K562 (cell line): ENCODE measurements at regions not wholly inside any gene's neighbourhood (a gene's known extent, or its start where the extent isn't known, plus 50 kb on each side); places are given as distances from the start of the nearest gene placed in this dataset.

Experiments used
- ATAC-seq: fragments of 200-7000 bp; cut with Tn5 transposase; 3 replicates; pipeline ENCODE4 v1.9.1; 2020; ENCODE audit warnings: moderate library complexity
- BruUV-seq: library from RNA; stranded (reverse); fragments of 400-500 nt; replicated peaks from 2 replicates; lab custom pipeline; 2021; lab: Mats Ljungman, UMichigan
- CTCF ChIA-PET: fragments of 300-600 bp; formaldehyde crosslinking; extraction: SDS; loops from one replicate; lab custom pipeline; 2021; ENCODE audit warnings: low intra/inter-chr PET ratio; lab: Yijun Ruan, JAX
- POLR2A ChIA-PET: fragments of 300-600, 350-650 bp; sonication (Branson Sonifier 250); formaldehyde crosslinking; extraction: SDS; loops from one replicate; lab custom pipeline; 2021; ENCODE audit warnings: antibody characterized with exemption, inconsistent platforms; lab: Yijun Ruan, JAX
- DNase-seq, 4 experiments: peaks; one replicate each; pipeline versions ENCODE4 v3.0.0 to v3.0.0-alpha.2; 2011 to 2018; ENCODE audit warnings: low spot score in 3 of 4, mixed read lengths in 3 of 4; ENCODE audit errors: extremely low read depth in 1 of 4
- FAIRE-seq: peaks from 2 replicates; lab custom pipeline; 2011; peaks lifted over from hg19 to GRCh38; lab: Jason Lieb, UNC
- H2AFZ ChIP-seq: 2 replicates; pipeline ENCODE4 v1.6.0; 2011; ENCODE audit warnings: low read depth, low read length, control low read depth, inconsistent platforms
- H3K27ac ChIP-seq: fragments of 200-600 bp; 3 replicates; pipeline ENCODE4 v1.8.0; 2011; ENCODE audit warnings: low read depth, mild to moderate bottlenecking, control low read depth, inconsistent platforms, low read length, moderate library complexity, mixed read lengths; ENCODE audit errors: extremely low read depth
- H3K27me3 ChIP-seq, 2 experiments: fragments of 300-600 bp in 1 of 2; 2 replicates in 1 of 2; 3 replicates in 1 of 2; pipeline versions ENCODE4 v1.6.0 to v1.8.0; 2011; ENCODE audit warnings: inconsistent platforms in 2 of 2, low read length in 2 of 2, mild to moderate bottlenecking in 1 of 2, mixed read lengths in 1 of 2, moderate library complexity in 1 of 2; ENCODE audit not compliant: control insufficient read depth in 2 of 2, insufficient read depth in 2 of 2
- H3K36me3 ChIP-seq: fragments of 300-600 bp; 3 replicates; pipeline ENCODE4 v1.8.0; 2011; ENCODE audit warnings: mild to moderate bottlenecking, low read length, inconsistent platforms; ENCODE audit not compliant: control insufficient read depth, insufficient read depth
- H3K4me1 ChIP-seq, 2 experiments: fragments of 200-600 bp in 1 of 2; replicated peaks in 1 of 2; 2 replicates in 1 of 2; 3 replicates in 1 of 2; pipeline versions ENCODE4 v1.5.1 to v1.8.0; 2011; ENCODE audit warnings: inconsistent platforms in 2 of 2, low read length in 2 of 2, mild to moderate bottlenecking in 1 of 2, mixed read lengths in 1 of 2, moderate library complexity in 1 of 2; ENCODE audit not compliant: control insufficient read depth in 2 of 2, insufficient read depth in 2 of 2
- H3K4me2 ChIP-seq: 2 replicates; pipeline ENCODE4 v1.6.1; 2011; ENCODE audit warnings: low read length, control low read depth, inconsistent platforms, mixed read lengths; ENCODE audit not compliant: insufficient read depth
- H3K4me3 ChIP-seq: fragments of 200-600 bp; sonication (generic), shearing (Covaris generic); 2 replicates; pipeline ENCODE4 v1.5.1; 2016; ENCODE audit warnings: control low read depth, inconsistent platforms
- H3K79me2 ChIP-seq: fragments of 200-600 bp; 3 replicates; pipeline ENCODE4 v1.8.0; 2011; ENCODE audit warnings: low read length, inconsistent platforms; ENCODE audit not compliant: control insufficient read depth, insufficient read depth
- H3K9ac ChIP-seq, 2 experiments: 2 replicates each; pipeline versions ENCODE4 v1.6.0 to v1.6.1; 2011; ENCODE audit warnings: low read depth in 2 of 2, low read length in 2 of 2, control low read depth in 1 of 2, inconsistent platforms in 1 of 2, mild to moderate bottlenecking in 1 of 2, mixed read lengths in 1 of 2; ENCODE audit not compliant: insufficient read depth in 1 of 2
- H3K9me1 ChIP-seq: one replicate; pipeline ENCODE4 v1.6.0; 2011; ENCODE audit warnings: inconsistent platforms, mild to moderate bottlenecking, low read length, moderate library complexity; ENCODE audit not compliant: control insufficient read depth, insufficient read depth
- H3K9me3 ChIP-seq: replicated peaks from 2 replicates; pipeline ENCODE4 v1.5.1; 2011; ENCODE audit warnings: low read depth, low read length, inconsistent platforms; ENCODE audit not compliant: control insufficient read depth, insufficient read depth
- H4K20me1 ChIP-seq: replicated peaks from 2 replicates; pipeline ENCODE4 v1.6.1; 2011; ENCODE audit warnings: low read length, inconsistent platforms, mixed read lengths; ENCODE audit not compliant: control insufficient read depth, insufficient read depth
- CHD4 ChIP-seq: fragments of 200-600 bp; sonication (generic); IDR thresholded peaks from 3 replicates; pipeline ENCODE4 v1.6.1; 2012; ENCODE audit warnings: low read depth, mild to moderate bottlenecking, mixed read lengths, low read length, inconsistent platforms; ENCODE audit not compliant: insufficient read depth, insufficient replicate concordance, poor library complexity, severe bottlenecking
- ERF ChIP-seq: fragments of 450-650 bp; formaldehyde crosslinking; IDR thresholded peaks from 2 replicates; pipeline ENCODE4 v1.4.0; 2020; ENCODE audit warnings: mild to moderate bottlenecking, mixed read lengths
- EZH2 ChIP-seq: IDR thresholded peaks from 2 replicates; pipeline ENCODE4 v1.6.1; 2012; ENCODE audit warnings: low read depth, mild to moderate bottlenecking, inconsistent platforms, low read length, borderline replicate concordance
- HEY1 ChIP-seq: fragments of 250-450 bp; sonication (Bioruptor Pico); IDR thresholded peaks from 2 replicates; pipeline ENCODE4 v1.5.0; 2020; ENCODE audit warnings: mild to moderate bottlenecking, moderate library complexity, borderline replicate concordance
- NFXL1 ChIP-seq: fragments of 450-650 bp; formaldehyde crosslinking; IDR thresholded peaks from 2 replicates; pipeline ENCODE4 v1.4.0; 2021; ENCODE audit warnings: mild to moderate bottlenecking
- PTRF ChIP-seq: fragments of 450-650 bp; IDR thresholded peaks from 2 replicates; pipeline ENCODE4 v1.6.1; 2016; ENCODE audit warnings: mild to moderate bottlenecking, missing genetic modification characterization, missing compliant biosample characterization
- RBM34 ChIP-seq: fragments of 200-400 bp; formaldehyde crosslinking; IDR thresholded peaks from 2 replicates; pipeline ENCODE4 v1.6.1; 2018; ENCODE audit warnings: low read length, borderline replicate concordance; ENCODE audit not compliant: insufficient read depth
- TCFL5 ChIP-seq: fragments of 250-450 bp; sonication (Bioruptor Pico); conservative IDR thresholded peaks from 2 replicates; pipeline ENCODE4 v1.6.1; 2021; ENCODE audit warnings: mild to moderate bottlenecking, moderate library complexity, matching md5 sums
- ZBTB9 ChIP-seq: fragments of 450-650 bp; formaldehyde crosslinking; IDR thresholded peaks from 2 replicates; pipeline ENCODE4 v1.4.0; 2020; ENCODE audit warnings: mild to moderate bottlenecking, moderate library complexity
- ZFP1 ChIP-seq: fragments of 450-650 bp; formaldehyde crosslinking; IDR thresholded peaks from 2 replicates; pipeline ENCODE4 v1.4.0; 2020; ENCODE audit warnings: mild to moderate bottlenecking, mixed read lengths
- ZNF239 ChIP-seq: fragments of 250-450 bp; sonication (Bioruptor Pico); IDR thresholded peaks from 2 replicates; pipeline ENCODE4 v1.4.0; 2020; ENCODE audit warnings: mild to moderate bottlenecking
- WGBS: fragments of 100-300 bp; shearing (Covaris generic); methylation state at CpG from one replicate; pipeline ENCODE4 v1.1.6; 2016; ENCODE audit warnings: low coverage, mixed read lengths; ENCODE audit not compliant: insufficient coverage; ENCODE audit errors: missing lambda C conversion rate; 5-methylcytosine and 5-hydroxymethylcytosine counted together
- in situ Hi-C: fragments of 300-500 bp; cut with MboI; formaldehyde crosslinking; loops from 4 replicates; pipeline ENCODE4 v1.15.0; 2018; ENCODE audit warnings: inconsistent platforms, mixed read lengths
- intact Hi-C: fragments of 100-400 bp; cut with micrococcal nuclease; formaldehyde crosslinking; loops from 2 replicates; pipeline ENCODE4 v1.14.2; 2022

GRCh38 chr18:7459851-7460770 is 107.0 kb upstream of the PTPRM start:
- FAIRE-seq (no peak), DNase-seq (no peak), ATAC-seq (no peak)
- H3K27ac ChIP-seq: no peak overlapping the region
- no peaks in the 10 kb centered on the region for H3K4me1 ChIP-seq
- no peaks in the 10 kb centered on the region for H3K9me1 ChIP-seq
- no TSS peak for BruUV-seq
- ChIA-PET POLR2A (interaction anchor here (0.6 kb wide), 1 partner anchor 298 kb away, joined by 3 read pairs; no protein-coding TSS in a partner anchor), CTCF (no interaction called here)
- no peak overlapping the region for H3K4me3 ChIP-seq
- H3K4me2 ChIP-seq: no peak overlapping the region
- H3K9ac ChIP-seq: no peak overlapping the region; a peak in 1 of 4 replicates
- no peak overlapping the region for H2AFZ ChIP-seq
- TF ChIP-seq ZFP1 (no peak), RBM34 (no peak)
- no peaks in the 10 kb centered on the region for H4K20me1 ChIP-seq
- H3K9me3 ChIP-seq: no peaks in the 10 kb centered on the region
- intact Hi-C loops: no loop called here
- H3K36me3 ChIP-seq: no peaks in the 10 kb centered on the region
- H3K27me3 ChIP-seq: peaks cover 11 to 26% of the 10 kb centered on the region in 2 experiments
- in situ Hi-C loops: no loop called here
- no peaks in the 10 kb centered on the region for H3K79me2 ChIP-seq
- whole genome bisulfite sequencing: under 1% methylated on average over 25 of the region's 25 CpGs

GRCh38 chr18:7464245-7464966 is 102.7 kb upstream of the PTPRM start:
- ChIA-PET CTCF (no interaction called here), POLR2A (no interaction called here)
- in situ Hi-C loops: no loop called here
- TF ChIP-seq EZH2: no peak
- no peak for TF ChIP-seq HEY1
- TF ChIP-seq NFXL1 (CRISPR knock-in tag): no peak
- TF ChIP-seq ZNF239 (CRISPR knock-in tag): no peak
- no peak for TF ChIP-seq PTRF
- no peak for TF ChIP-seq CHD4
- no peak for TF ChIP-seq ERF
- TF ChIP-seq ZBTB9 (CRISPR knock-in tag): no peak
- TF ChIP-seq TCFL5 (CRISPR knock-in tag): no peak

More at GRCh38 chr18:7464245-7464966, 102.7 kb upstream of the PTPRM start:
- FAIRE-seq (no peak), DNase-seq (no peak), ATAC-seq (no peak)
- no TSS peak for BruUV-seq
- no peak overlapping the region for H3K9ac ChIP-seq
- H4K20me1 ChIP-seq: no peaks in the 10 kb centered on the region
- no peak overlapping the region for H3K27ac ChIP-seq
- H3K79me2 ChIP-seq: no peaks in the 10 kb centered on the region
- H3K27me3 ChIP-seq: peaks cover 7 to 9% of the 10 kb centered on the region in 2 experiments; a peak in 4 of 5 replicates
- no peaks in the 10 kb centered on the region for H3K9me3 ChIP-seq
- H3K4me2 ChIP-seq: no peak overlapping the region
- intact Hi-C loops: no loop called here
- no peaks in the 10 kb centered on the region; a peak in 2 of 5 replicates for H3K4me1 ChIP-seq
- H3K36me3 ChIP-seq: no peaks in the 10 kb centered on the region
- no peaks in the 10 kb centered on the region for H3K9me1 ChIP-seq
- H2AFZ ChIP-seq: no peak overlapping the region
- WGBS: 0% methylated on average over 1 of the region's 1 CpG
- no peak overlapping the region for H3K4me3 ChIP-seq
